Uterus (tissue), 2 donors: ENCODE measurements at regions not wholly inside any gene's neighbourhood (a gene's known extent, or its start where the extent isn't known, plus 50 kb on each side); places are given as distances from the start of the nearest gene placed in this dataset.

Experiments
- CTCF ChIP-seq, 4 experiments: fragments of 200-600 bp in 2 of 4; fragments of 450-650 bp in 2 of 4; sonication (generic) in 2 of 4; IDR thresholded peaks; one replicate each; pipeline ENCODE4 v1.5.1; 2016 to 2019; ENCODE audit warnings: antibody characterized with exemption in 4 of 4, mild to moderate bottlenecking in 2 of 4, moderate library complexity in 1 of 4
- POLR2A ChIP-seq, 2 donors: fragments of 450-650 bp; IDR thresholded peaks; one replicate each; pipeline ENCODE4 v1.6.1; 2016; ENCODE audit warnings: antibody characterized with exemption in 2 of 2, mild to moderate bottlenecking in 1 of 2, moderate library complexity in 1 of 2

GRCh38 chr15:66841953-66842681 is 140.1 kb downstream of the SMAD6 start:
- TF ChIP-seq CTCF (IDR thresholded peaks at IDR 0.05): no peak
- TF ChIP-seq POLR2A (IDR thresholded peaks at IDR 0.05): peak; percentile 57 to 66
